ENCODE measurements at regions not wholly inside any gene's neighbourhood (a gene's known extent, or its start where the extent isn't known, plus 50 kb on each side); places are given as distances from the start of the nearest gene placed in this dataset.

GRCh38 chr16:85167589-85168537 lies 55.6 kb upstream of the CIBAR2 start:
- TF ChIP-seq EZH2 (IDR thresholded peaks at IDR 0.05) = no peak
- no peak for TF ChIP-seq POLR2AphosphoS5 (IDR thresholded peaks at IDR 0.05; ENCODE audit: borderline replicate concordance, low read depth, low read length)
- no peak for TF ChIP-seq FOXP2 (optimal IDR thresholded peaks at IDR 0.05; ENCODE audit: control extremely low read depth, extremely low read length, insufficient read depth)
